ENCODE measurements at regions not wholly inside any gene's neighbourhood (a gene's known extent, or its start where the extent isn't known, plus 50 kb on each side); places are given as distances from the start of the nearest gene placed in this dataset.

DNA sequence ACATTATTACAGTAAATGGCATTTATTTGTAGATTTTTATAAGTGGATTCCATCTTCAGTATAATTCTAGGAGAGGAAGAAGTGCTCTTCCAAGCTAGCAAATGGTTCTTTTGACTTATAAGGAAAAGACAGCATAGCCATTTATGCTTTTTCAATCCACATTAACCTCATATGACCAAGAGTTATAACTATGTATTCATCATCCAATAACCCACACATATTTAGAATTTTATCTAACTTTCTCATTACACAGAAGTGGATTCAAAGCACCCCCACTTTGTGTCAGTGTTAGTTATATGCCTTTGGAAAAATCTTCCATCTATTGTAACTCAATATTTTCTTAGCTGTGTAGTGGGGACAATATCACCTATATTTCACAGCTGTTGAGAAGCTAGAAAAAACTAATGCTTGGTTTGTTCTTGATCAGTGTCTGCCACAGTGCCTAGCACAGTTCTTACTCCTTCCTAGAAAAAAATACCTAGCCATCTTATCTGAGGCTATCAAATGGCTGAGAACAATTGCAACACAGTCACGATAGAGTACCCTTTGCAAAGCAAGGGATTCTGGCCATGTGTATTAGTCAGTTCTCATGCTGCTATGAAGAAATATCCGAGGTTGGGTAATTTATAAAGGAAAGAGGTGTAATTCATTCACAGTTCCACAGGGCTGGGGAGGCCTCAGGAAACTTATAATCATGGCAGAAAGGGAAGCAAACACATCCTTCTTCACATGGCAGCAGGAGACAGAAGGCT, 986.3 kb downstream of the TFAP2A start:
- no peak for DNase-seq (ENCODE audit: extremely low read depth in 1 of 2, low read depth in 1 of 2)

DNA sequence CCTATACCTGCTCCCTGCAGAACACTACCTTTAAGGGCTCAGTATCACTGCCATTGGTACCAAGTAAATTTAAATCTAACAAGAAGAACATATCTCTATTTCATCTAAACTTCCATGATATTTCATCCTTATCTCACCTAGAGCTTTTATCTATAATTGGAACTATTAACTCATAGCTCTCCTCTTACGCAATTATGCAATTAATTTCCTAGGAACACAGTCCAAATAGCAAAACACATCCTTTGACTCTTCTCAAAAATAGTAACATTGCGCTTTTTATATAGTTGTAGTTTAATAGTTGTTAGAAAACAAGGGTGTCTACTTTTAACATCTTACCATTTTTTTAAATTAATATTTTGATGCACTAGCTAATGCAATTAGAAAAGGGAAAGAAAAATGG, 986.8 kb upstream of the SLC35B3 start:
- no peak for DNase-seq (ENCODE audit: extremely low read depth in 1 of 2, low read depth in 1 of 2)

DNA sequence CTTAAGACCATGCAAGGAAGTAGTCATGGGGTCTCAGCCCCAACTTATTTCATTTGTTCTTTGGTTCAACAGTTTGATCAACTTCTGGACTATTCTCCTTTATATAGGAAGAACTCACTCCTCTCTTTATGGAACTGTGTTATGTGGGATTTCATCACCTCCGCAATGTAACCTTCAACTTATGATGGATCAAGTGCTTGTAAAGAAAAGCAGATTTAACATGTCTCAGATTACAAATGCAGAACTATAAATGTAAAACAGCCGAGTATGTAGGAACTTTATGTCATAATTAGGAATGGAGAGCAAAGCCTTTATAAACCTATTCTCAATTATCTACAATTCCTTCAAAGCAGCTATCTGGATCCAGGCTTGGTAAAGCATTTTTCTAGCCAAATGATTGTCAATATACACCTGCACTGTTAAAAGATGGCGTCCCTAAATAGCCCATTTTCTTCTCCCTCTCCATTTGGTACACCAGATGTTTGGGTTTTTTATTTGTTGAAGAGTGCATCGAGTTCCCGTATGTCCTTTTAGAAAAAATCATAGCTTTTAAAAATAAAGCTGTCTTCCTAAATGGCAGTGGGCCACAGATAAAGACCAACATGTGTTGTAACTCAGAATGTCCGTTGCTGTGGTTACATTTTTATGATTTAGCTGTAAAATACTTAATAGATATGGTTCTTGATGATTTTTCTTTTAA, 985.1 kb upstream of the SLC35B3 start:
- DNase-seq (ENCODE audit: extremely low read depth in 1 of 2, low read depth in 1 of 2): no peak

DNA sequence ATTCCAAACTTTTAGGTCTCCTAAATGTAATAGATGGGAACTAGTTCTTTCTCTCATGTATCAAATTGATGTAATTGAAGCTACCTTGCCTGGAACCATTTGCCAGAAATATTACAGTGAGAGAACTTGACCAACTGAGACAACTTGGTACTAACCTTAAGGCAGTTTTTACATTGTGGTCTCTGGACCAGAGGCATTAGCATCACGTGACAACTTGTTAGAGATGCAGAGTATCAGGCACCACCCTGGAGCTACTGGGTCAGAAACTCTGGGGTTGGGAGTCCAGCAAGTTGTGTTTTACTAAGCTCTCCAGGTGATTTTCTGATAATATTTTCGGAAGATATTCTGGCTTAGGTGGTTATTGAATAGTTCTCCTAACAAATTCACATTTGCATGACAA, 982.1 kb upstream of the SLC35B3 start:
- no peak for DNase-seq (ENCODE audit: extremely low read depth in 1 of 2, low read depth in 1 of 2)

DNA sequence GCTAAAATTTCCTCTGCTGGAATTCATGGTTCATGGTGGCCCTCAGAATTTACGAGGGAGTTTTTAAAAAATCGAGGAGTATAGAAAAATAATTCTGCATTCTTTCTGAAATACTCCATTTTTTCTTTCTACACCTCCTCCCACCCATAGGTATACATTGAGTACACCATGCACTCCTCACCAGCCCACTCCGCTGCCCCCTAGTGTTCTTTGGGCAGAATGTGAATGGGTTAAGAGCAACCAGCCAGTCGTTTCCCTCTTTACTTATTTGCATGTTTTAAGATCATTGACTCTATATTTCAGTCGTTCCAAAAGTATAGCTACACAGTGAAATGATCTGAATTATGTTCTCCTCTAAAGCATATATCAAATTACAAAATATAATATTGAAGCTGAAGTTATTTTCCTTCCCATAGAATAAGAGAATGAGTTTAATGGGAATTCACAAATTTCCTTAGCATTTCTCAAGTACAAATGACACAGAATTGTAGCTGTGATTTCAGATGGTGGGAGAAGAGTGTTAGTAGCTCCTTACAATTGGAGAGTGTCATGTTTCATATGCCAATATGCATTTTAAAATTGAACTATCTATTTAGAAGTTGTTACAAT, 977.7 kb upstream of the SLC35B3 start:
- DNase-seq (ENCODE audit: extremely low read depth in 1 of 2, low read depth in 1 of 2): no peak

DNA sequence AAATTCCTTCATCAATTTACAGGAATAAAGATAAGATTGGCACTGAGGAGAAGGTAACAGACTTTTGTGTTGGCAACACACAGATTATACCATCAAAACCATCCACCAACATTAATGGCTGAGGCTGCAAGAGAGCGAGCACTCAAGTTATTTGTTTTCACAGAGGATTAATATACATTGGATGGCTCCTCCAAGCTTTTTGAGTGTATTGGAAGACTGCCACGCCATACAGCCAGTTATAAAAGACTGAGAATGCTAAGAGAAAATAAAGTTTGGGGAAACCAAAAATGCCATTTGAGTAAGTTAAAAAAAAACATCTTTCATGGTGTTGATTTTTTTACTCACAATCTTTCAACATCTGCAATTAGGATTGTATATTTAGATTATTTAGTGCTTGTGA, 973.8 kb upstream of the SLC35B3 start:
- no peak for DNase-seq (ENCODE audit: extremely low read depth in 1 of 2, low read depth in 1 of 2)

DNA sequence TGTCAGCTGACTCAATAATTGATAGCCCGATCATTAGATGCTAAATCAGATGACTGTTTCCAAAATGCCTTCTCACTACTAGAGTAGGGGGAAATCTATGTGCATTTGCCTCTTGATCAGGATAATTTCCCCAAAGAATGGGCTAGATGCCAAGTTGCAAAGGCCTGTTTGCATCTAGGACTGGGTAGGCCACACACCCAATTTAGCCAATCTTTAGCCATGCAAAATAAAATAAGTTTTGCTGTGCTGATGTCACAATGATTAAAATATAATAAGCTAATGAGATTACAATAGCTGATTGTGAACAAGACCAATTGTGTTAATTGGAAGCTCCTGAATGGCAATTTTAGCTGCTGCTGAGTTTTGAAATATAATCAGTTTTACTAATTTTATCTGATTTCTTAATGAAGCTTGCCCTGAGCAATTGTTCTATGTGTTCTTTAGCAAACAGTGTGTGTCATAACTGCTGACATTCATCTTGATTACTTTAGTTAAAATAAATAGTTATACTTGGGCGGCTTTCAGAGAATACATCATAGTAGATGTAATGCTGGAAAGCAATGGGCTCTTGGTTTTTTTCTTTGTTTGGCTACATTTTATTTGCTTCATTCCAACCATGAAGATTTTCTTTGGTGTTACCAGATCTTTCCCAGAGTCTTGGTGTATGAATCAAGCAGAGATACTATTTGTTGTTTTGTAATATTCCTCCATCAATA, 973.2 kb upstream of the SLC35B3 start:
- no peak for DNase-seq (ENCODE audit: extremely low read depth in 1 of 2, low read depth in 1 of 2)

DNA sequence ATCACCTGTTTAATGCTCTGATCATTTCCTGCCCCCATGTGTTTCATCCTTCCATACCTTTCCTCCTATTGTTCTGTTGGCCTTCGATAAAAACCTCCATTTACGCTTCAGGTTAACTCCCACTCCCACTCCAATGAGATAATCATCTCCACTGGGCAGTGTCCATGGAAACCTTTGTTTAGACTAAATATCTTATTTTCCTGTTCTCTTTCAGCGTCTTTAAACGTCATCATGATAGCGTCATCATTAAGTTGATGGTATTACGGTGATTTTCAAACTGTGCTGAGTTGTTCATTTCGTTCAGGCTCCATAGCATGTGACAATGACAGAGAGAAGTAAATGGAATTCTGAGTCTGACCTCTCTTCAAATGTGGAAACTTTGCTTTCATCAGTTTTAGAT, 970.5 kb upstream of the SLC35B3 start:
- no peak for DNase-seq (ENCODE audit: extremely low read depth in 1 of 2, low read depth in 1 of 2)

DNA sequence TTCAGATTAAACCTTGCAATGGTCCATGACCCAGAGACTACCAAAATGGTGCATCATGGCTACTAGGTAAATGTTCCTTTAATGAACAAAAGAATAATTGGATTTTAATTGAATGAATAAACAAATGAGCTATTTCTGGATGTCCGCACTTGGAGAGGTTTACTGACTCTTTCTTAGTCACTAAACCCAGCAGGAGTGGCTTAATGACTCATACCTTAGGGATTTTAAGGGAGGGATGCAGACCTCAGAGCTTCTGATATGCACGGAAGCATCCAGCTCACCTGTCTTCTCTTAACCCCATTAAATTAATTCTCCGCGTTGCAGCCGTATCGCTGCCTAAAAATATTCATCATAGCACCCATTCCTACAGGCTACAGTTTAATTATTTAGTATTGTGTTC, 970.0 kb upstream of the SLC35B3 start:
- no peak for DNase-seq (ENCODE audit: extremely low read depth in 1 of 2, low read depth in 1 of 2)

DNA sequence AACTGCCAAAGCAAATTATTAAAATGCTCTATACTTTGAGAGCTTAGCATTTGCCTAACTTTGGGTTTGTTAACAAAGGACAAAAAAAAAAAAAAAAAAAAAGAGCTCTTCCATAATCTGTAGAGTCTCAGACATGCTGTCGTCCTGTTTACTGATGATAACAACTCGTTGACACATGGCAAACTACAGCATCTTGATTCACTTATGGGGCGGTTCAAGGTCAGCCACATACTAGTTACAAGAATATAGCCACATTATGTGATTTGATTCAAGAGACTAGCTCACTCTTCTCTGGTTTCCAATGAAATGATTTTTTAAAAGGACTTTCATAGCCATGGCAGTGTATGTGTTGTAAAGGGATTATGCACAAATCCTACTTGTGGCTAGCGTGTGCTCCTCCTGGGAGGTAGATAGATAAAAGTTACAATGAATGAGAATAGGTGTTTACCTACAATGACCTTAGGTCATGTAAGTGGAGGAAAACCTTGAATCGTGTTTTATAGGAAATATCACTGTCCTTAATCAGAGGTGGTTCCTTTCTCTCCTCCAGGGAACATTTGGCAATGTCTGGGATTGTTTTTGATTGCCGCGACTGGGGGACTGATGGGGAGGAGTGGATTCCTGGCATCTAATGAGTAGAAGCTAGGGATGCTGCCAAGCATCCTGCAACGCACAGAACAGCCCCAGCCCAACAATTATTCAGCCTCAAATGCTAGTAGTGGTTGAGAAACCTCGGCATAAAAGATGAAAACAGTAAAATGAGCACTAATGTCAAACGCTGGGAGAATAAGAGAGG, 969.2 kb upstream of the SLC35B3 start:
- DNase-seq (ENCODE audit: extremely low read depth in 1 of 2, low read depth in 1 of 2): no peak

DNA sequence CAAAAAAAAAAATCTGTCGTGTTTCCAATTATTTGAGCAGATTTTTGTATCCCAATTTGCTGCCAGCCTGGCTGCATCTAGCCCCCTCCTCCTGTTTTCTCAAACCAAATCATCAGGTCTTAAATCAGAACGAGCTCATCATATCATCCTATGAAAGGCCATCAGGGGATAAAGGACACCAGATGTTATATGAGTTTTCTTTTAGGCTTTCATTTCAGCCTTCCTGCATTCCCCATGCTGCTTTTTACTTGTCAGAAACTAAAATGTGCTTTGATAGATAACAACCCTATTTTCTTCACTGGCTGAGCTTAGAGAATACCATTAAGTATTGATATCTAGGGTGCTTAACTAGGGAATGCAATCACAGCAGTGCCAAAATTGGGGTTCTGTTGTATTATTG, 968.4 kb upstream of the SLC35B3 start:
- no peak for DNase-seq (ENCODE audit: extremely low read depth in 1 of 2, low read depth in 1 of 2)

DNA sequence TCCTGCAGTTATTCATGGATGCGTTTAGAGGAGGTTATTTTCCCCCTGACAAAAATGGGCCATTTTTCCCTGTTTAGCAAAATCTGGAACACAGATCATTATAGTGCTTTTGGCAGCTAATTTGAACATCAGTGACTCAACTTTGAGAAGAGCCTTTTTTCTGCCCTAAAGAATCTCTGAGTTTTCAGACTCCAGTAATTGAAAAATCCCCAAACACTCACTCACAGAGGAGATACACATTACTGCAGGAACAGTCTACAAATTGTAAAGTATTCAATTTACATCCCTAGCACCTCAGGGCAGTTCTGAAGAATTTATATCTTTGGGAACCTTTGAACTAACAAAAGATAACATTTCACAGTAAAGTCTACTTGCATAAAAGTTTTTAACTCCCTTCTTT, 966.6 kb upstream of the SLC35B3 start:
- DNase-seq (ENCODE audit: extremely low read depth in 1 of 2, low read depth in 1 of 2): no peak

DNA sequence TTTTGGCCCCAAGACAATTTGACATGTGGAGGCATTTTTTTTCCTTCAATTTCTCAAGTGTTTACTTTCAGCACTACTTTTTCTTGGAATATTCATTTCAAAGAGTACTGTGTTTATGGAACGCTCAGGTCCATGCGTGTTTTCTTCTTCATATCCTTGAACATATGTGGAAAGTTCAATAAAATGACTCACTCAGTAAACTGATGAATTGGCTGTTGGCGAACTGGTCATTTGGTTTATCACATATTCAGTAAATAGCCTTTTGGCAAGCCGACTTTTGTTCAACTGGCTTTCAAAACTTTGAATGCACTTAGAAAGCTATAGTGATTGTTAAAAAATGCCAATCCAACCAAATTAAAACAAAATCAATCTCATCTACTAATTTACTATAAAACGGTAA, 964.6 kb upstream of the SLC35B3 start:
- DNase-seq (ENCODE audit: extremely low read depth in 1 of 2, low read depth in 1 of 2): no peak

DNA sequence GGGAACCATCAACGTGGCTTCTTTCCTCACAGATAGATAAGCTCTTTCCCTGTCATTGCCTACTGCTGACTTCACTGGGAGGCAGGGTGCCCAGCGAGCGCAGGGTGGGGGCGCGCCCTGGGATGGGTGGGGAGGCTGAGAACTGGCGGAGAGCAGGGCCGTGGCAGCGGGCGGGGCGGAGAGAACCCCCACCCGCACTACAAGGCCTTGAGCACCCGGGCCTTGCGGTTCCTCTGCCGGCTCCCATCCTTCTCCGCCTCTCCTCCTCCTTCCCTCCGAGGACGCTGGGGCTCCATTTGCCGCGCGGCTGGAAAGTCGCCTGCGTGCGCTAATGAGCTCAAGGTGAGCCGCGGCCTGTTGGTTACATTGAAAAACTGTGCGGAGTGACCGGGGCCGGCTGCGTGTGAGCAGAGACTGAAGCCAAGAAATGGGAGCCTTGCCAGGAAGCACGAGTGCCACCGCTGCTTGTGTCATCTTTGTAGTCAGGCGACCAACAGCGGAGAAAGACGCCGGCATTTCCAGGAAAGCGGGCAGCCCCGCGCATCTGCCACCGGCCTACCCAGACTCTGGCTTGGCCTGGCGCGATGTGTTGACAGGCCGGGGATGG, 963.5 kb upstream of the SLC35B3 start:
- DNase-seq (ENCODE audit: extremely low read depth in 1 of 2, low read depth in 1 of 2): no peak

DNA sequence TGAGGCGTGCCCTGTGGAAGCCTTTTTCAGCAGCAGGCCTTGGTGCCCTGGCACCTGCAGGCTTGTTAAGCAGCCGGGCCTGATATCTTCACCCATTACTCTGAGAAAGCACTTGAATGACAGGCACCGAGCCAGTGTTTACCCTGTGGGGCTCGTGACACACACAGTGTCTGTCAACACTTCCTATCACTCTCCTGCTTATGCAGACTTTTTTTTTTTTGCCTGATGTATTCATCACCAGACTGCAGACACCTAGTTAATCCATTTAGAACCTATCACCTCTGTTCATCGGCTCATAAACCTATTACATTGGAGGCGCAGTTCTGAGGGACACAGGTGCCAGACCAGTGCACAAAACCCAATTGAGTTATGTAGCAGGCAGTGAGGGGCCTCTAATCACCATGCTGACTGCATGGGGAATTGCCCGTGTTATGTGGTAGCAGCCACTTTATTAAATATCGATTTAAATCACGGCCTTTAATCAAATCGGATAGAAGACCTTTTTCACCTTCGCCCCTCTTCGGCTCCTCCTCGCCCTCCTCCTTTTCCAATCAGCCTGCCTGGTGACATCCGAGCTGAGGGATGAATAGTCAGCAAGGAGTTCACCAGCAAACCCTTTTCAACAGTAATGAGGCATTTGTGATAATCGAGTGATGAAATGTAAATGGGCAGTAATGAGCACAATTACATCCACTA, 962.9 kb upstream of the SLC35B3 start:
- no peak for DNase-seq (ENCODE audit: extremely low read depth in 1 of 2, low read depth in 1 of 2)

DNA sequence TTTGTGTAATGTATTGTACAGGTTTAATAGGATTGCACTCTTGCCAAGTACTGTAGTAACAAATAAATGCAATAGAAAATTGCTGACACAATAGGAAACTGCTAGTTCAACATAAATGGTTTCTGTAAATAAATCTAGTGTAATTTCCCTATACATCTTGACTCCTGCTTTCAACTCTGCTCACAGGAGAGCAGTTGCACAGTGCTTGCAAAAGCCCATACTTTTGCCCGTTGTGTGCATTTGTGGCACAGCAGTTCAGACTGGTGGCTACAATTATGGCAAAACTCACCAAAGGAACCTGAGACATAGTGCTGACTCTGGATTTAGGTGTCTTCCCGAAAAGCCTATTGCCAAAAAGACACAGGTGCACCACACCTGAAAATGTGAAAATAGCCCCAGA, 953.3 kb upstream of the SLC35B3 start:
- DNase-seq (ENCODE audit: extremely low read depth in 1 of 2, low read depth in 1 of 2): no peak

DNA sequence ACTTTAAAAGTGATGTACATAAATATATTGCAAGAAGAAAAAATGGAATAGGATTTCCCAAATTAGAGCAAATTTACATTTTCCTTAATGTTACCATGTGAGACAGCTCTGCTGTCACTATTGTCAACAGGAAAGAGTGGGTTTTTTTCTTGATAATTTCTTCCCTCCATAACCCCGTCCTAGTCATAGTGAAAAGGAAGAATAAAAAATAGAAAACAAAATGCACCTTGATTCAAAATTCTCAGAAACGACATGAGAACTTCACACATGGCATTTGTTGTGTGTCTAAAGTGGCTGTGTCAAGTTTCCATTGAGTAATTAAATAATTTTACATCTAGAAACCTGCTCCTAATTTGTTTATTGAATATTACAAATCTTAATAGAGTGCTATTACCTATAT, 945.2 kb upstream of the SLC35B3 start:
- no peak for DNase-seq (ENCODE audit: extremely low read depth in 1 of 2, low read depth in 1 of 2)

DNA sequence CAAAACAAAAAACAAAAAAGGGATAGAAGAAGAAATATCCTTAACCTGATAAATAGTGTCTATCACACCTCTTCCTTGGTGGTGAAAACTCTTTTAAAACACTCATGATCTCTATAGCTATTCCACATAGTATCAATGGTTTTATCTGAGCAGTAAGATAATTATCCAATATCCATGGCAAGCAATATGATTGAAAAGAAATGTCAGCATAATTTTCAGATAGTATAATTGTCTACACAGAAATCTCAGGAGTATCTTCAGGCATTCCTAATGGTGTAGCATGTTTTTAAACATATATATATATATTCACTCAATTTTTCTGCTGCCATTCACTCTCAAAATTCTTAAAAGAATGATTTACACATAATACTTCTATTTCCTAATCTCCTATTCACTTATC, 938.0 kb upstream of the SLC35B3 start:
- DNase-seq (ENCODE audit: extremely low read depth in 1 of 2, low read depth in 1 of 2): no peak

DNA sequence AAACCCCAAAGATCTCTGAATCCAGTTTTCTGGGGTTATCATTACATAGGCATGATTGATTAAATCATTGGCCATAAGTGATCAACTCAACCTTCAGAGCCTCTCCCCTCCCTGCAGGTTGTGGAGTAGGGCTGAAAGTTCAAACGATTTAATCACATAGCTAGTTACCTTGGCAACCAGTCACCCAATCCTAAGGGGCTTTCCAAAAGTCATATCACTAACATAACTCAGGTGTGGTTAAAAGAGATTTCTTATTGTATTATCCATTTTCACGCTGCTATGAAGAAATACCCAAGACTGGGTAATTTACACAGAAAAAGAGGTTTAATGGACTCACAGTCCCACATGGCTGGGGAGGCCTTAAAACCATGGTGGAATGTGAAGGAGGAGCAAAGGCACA, 935.1 kb upstream of the SLC35B3 start:
- no peak for DNase-seq (ENCODE audit: extremely low read depth in 1 of 2, low read depth in 1 of 2)

DNA sequence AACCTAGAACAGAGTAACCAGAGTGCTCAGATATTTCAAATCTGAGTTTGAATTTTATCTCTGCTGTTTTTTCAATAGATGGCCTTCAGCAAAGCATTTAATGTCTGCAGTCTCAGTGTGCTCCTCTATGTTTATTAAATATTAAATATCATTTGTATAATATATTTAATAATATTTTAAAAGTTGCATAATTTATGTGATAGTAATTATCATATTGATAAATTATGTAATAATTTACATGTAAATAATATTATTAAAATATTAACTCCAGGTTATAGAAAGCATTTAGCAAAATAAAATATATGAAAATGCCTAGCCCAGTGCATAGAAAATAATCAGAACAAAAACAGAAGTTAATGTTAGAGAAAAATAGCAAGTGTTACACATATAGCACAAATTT, 930.0 kb upstream of the SLC35B3 start:
- DNase-seq (ENCODE audit: extremely low read depth in 1 of 2, low read depth in 1 of 2): no peak
